ENCODE measurements at regions not wholly inside any gene's neighbourhood (a gene's known extent, or its start where the extent isn't known, plus 50 kb on each side); places are given as distances from the start of the nearest gene placed in this dataset.

DNA sequence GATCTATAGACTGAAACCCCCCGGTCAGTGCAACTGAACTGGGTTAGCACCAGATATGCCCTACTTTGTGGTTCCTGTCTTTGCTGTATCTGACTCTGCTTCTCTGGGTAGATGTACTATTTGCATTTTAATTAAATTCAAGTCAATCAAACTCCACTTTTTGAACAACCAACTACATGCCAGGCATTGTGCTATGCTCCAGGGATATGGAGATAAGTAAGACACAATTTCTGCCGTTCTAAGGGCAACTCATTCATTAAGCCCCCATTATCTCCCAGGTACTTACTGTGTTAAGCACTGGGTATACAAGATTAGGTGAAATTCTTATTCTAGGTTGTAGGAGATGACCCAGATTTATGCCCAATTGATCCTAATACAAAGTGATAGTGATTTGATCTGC, 62.7 kb upstream of the JDP2 start:
- TF ChIP-seq EZH2 (IDR thresholded peaks at IDR 0.05) (no peak), POLR2AphosphoS5 (IDR thresholded peaks at IDR 0.05; ENCODE audit: borderline replicate concordance, low read depth, low read length) (no peak)

Measured in SK-N-MC (cell line).